IMR-90 (cell line): ENCODE measurements at regions not wholly inside any gene's neighbourhood (a gene's known extent, or its start where the extent isn't known, plus 50 kb on each side); places are given as distances from the start of the nearest gene placed in this dataset.

Experiments
- ATAC-seq: fragments of 200-7000 bp; cut with Tn5 transposase; 2 replicates; pipeline ENCODE4 v1.9.1; 2020; ENCODE audit warnings: low read depth, mild to moderate bottlenecking, moderate library complexity
- BruUV-seq: library from RNA; stranded (reverse); fragments of 400-500 nt; replicated peaks from 2 replicates; lab custom pipeline; 2021; lab: Mats Ljungman, UMichigan
- CTCF ChIA-PET: fragments of 300-600 bp; formaldehyde crosslinking; extraction: SDS; loops from one replicate; lab custom pipeline; 2021; ENCODE audit warnings: antibody characterized with exemption; lab: Yijun Ruan, JAX
- POLR2A ChIA-PET: fragments of 300-600 bp; sonication (Branson Sonifier 250); formaldehyde crosslinking; loops from one replicate; lab custom pipeline; 2022; ENCODE audit warnings: antibody characterized with exemption; ENCODE audit not compliant: unreplicated experiment; lab: Charles Lee
- DNase-seq: peaks from one replicate; pipeline ENCODE4 v3.0.0; 2013
- H2AFZ ChIP-seq: replicated peaks from 2 replicates; pipeline ENCODE3; 2013; ENCODE audit warnings: low read length, mild to moderate bottlenecking; ENCODE audit not compliant: poor library complexity
- H2AK5ac ChIP-seq: 2 replicates; pipeline ENCODE4 v1.6.1; 2013; ENCODE audit warnings: low read depth, low read length, inconsistent platforms
- H2AK9ac ChIP-seq: replicated peaks from 2 replicates; pipeline ENCODE3; 2013; ENCODE audit warnings: mild to moderate bottlenecking, low read depth, low read length, moderate library complexity; ENCODE audit not compliant: poor library complexity
- H2BK120ac ChIP-seq: 2 replicates; pipeline ENCODE4 v1.6.1; 2013; ENCODE audit warnings: low read depth, low read length, inconsistent platforms
- H2BK15ac ChIP-seq: 3 replicates; pipeline ENCODE4 v1.6.1; 2013; ENCODE audit warnings: low read depth, low read length, inconsistent platforms
- H2BK20ac ChIP-seq: 2 replicates; pipeline ENCODE4 v1.6.1; 2013; ENCODE audit warnings: low read depth, mild to moderate bottlenecking, inconsistent platforms, low read length, moderate library complexity
- H2BK5ac ChIP-seq: 2 replicates; pipeline ENCODE4 v1.6.1; 2013; ENCODE audit warnings: mild to moderate bottlenecking, low read depth, low read length, inconsistent platforms; ENCODE audit not compliant: poor library complexity, severe bottlenecking
- H3K14ac ChIP-seq: replicated peaks from 2 replicates; pipeline ENCODE4 v1.6.1; 2013; ENCODE audit warnings: low read depth, low read length, inconsistent platforms
- H3K18ac ChIP-seq: 2 replicates; pipeline ENCODE4 v1.6.1; 2013; ENCODE audit warnings: low read depth, low read length, control low read depth
- H3K23ac ChIP-seq: 2 replicates; pipeline ENCODE4 v1.6.1; 2013; ENCODE audit warnings: low read depth, low read length, inconsistent platforms
- H3K27ac ChIP-seq: 2 replicates; pipeline ENCODE4 v1.5.1; 2013; ENCODE audit warnings: mild to moderate bottlenecking, control low read depth, low read length; ENCODE audit not compliant: insufficient read depth
- H3K27me3 ChIP-seq: 2 replicates; pipeline ENCODE4 v1.6.1; 2013; ENCODE audit warnings: low read length; ENCODE audit not compliant: control insufficient read depth, insufficient read depth
- H3K36me3 ChIP-seq: 2 replicates; pipeline ENCODE4 v1.6.1; 2013; ENCODE audit warnings: low read length, mixed read lengths; ENCODE audit not compliant: control insufficient read depth, insufficient read depth
- H3K4ac ChIP-seq: 2 replicates; pipeline ENCODE4 v1.6.1; 2013; ENCODE audit warnings: low read depth, low read length, inconsistent platforms
- H3K4me1 ChIP-seq: 2 replicates; pipeline ENCODE4 v1.6.1; 2013; ENCODE audit warnings: low read length, mixed read lengths; ENCODE audit not compliant: control insufficient read depth, insufficient read depth
- H3K4me2 ChIP-seq: 2 replicates; pipeline ENCODE4 v1.6.1; 2013; ENCODE audit warnings: low read depth, mild to moderate bottlenecking, control low read depth, low read length, moderate library complexity
- H3K4me3 ChIP-seq: 2 replicates; pipeline ENCODE4 v1.5.1; 2013; ENCODE audit warnings: low read depth, mild to moderate bottlenecking, control low read depth, low read length, moderate library complexity; ENCODE audit not compliant: insufficient read depth
- H3K56ac ChIP-seq: 2 replicates; pipeline ENCODE4 v1.6.1; 2013; ENCODE audit warnings: low read length, inconsistent platforms; ENCODE audit not compliant: insufficient read depth; ENCODE audit errors: extremely low read depth
- H3K79me1 ChIP-seq, 2 experiments: 2 replicates each; pipeline ENCODE4 v1.6.1; 2013; ENCODE audit warnings: low read length in 2 of 2, inconsistent platforms in 1 of 2, low read depth in 1 of 2
- H3K9ac ChIP-seq: 2 replicates; pipeline ENCODE4 v1.6.1; 2013; ENCODE audit warnings: low read depth, low read length, control low read depth
- H3K9me1 ChIP-seq: 2 replicates; pipeline ENCODE4 v1.6.1; 2013; ENCODE audit warnings: low read length, inconsistent platforms; ENCODE audit not compliant: insufficient read depth
- H3K9me3 ChIP-seq: 2 replicates; pipeline ENCODE4 v1.6.1; 2013; ENCODE audit warnings: low read length; ENCODE audit not compliant: control insufficient read depth, insufficient read depth
- H4K20me1 ChIP-seq: 2 replicates; pipeline ENCODE4 v1.6.1; 2013; ENCODE audit warnings: low read length, inconsistent platforms; ENCODE audit not compliant: insufficient read depth
- H4K5ac ChIP-seq: 2 replicates; pipeline ENCODE4 v1.6.1; 2013; ENCODE audit warnings: mild to moderate bottlenecking, low read depth, low read length, control low read depth
- H4K8ac ChIP-seq, 2 experiments: 2 replicates each; pipeline ENCODE4 v1.6.1; 2013; ENCODE audit warnings: low read depth in 2 of 2, low read length in 2 of 2, control low read depth in 1 of 2, inconsistent platforms in 1 of 2
- H4K91ac ChIP-seq: 2 replicates; pipeline ENCODE4 v1.6.1; 2013; ENCODE audit warnings: low read depth, low read length, inconsistent platforms; ENCODE audit not compliant: insufficient read depth
- BHLHE40 ChIP-seq: fragments of 150-350 bp; IDR thresholded peaks from 2 replicates; pipeline ENCODE4 v1.6.1; 2016; ENCODE audit warnings: mild to moderate bottlenecking, low read depth, low read length
- CEBPB ChIP-seq: IDR thresholded peaks from 2 replicates; pipeline ENCODE4 v1.6.1; 2012; ENCODE audit warnings: low read depth, low read length, improper control_type of control experiment
- CHD1 ChIP-seq: IDR thresholded peaks from 2 replicates; pipeline ENCODE4 v1.6.1; 2012; ENCODE audit warnings: low read depth, low read length, improper control_type of control experiment
- CTCF ChIP-seq: conservative IDR thresholded peaks from 2 replicates; pipeline ENCODE4 v1.5.1; 2012; ENCODE audit warnings: mild to moderate bottlenecking, low read depth, low read length, improper control_type of control experiment
- ELK1 ChIP-seq: fragments of 150-350 bp; IDR thresholded peaks from 2 replicates; pipeline ENCODE4 v1.6.1; 2016; ENCODE audit warnings: low read depth, mild to moderate bottlenecking, low read length, moderate library complexity, borderline replicate concordance
- FOS ChIP-seq: fragments of 150-350 bp; IDR thresholded peaks from 2 replicates; pipeline ENCODE4 v1.6.1; 2016; ENCODE audit warnings: low read depth, low read length
- MAFK ChIP-seq: IDR thresholded peaks from 2 replicates; pipeline ENCODE4 v1.6.1; 2012; ENCODE audit warnings: low read depth, low read length, improper control_type of control experiment
- MAZ ChIP-seq: IDR thresholded peaks from 2 replicates; pipeline ENCODE4 v1.6.1; 2012; ENCODE audit warnings: low read depth, mild to moderate bottlenecking, low read length, improper control_type of control experiment, moderate library complexity, borderline replicate concordance
- MXI1 ChIP-seq: IDR thresholded peaks from 2 replicates; pipeline ENCODE4 v1.6.1; 2012; ENCODE audit warnings: low read depth, mild to moderate bottlenecking, low read length, moderate library complexity, borderline replicate concordance
- NFE2L2 ChIP-seq: fragments of 150-350 bp; IDR thresholded peaks from 2 replicates; pipeline ENCODE4 v1.6.1; 2016; ENCODE audit warnings: low read depth, mild to moderate bottlenecking, low read length
- POLR2A ChIP-seq: IDR thresholded peaks from 2 replicates; pipeline ENCODE4 v1.6.1; 2012; ENCODE audit warnings: mild to moderate bottlenecking, low read depth, low read length
- RAD21 ChIP-seq: IDR thresholded peaks from 2 replicates; pipeline ENCODE4 v1.6.1; 2012; ENCODE audit warnings: low read length, improper control_type of control experiment
- RCOR1 ChIP-seq: IDR thresholded peaks from 2 replicates; pipeline ENCODE4 v1.6.1; 2012; ENCODE audit warnings: mild to moderate bottlenecking, low read length, improper control_type of control experiment; ENCODE audit not compliant: insufficient replicate concordance
- RFX5 ChIP-seq: IDR thresholded peaks from 2 replicates; pipeline ENCODE4 v1.8.0; 2012; ENCODE audit warnings: low read depth, mild to moderate bottlenecking, low read length, moderate library complexity
- SMC3 ChIP-seq: fragments of 150-350 bp; IDR thresholded peaks from 2 replicates; pipeline ENCODE4 v1.6.1; 2016; ENCODE audit warnings: low read depth, mild to moderate bottlenecking, antibody characterized with exemption, low read length, moderate library complexity
- USF2 ChIP-seq: fragments of 150-350 bp; IDR thresholded peaks from 2 replicates; pipeline ENCODE4 v1.6.1; 2017; ENCODE audit warnings: mild to moderate bottlenecking, antibody characterized with exemption, low read length, low read depth
- WGBS, 2 experiments: methylation state at CpG; one replicate each; pipeline versions ENCODE4 v1.1.5 to v1.1.7; 2013; ENCODE audit warnings: missing lambda C conversion rate in 2 of 2; ENCODE audit not compliant: insufficient read length in 1 of 2; ENCODE audit errors: extremely low coverage in 2 of 2; 5-methylcytosine and 5-hydroxymethylcytosine counted together
- dilution Hi-C: fragments of 300-500 bp; cut with HindIII; formaldehyde crosslinking; loops from one replicate; pipeline ENCODE4 v1.14.3; 2018; ENCODE audit warnings: low sequenced_read_pairs; ENCODE audit not compliant: unreplicated experiment
- in situ Hi-C: fragments of 300-500 bp; cut with MboI; formaldehyde crosslinking; loops from 3 replicates; pipeline ENCODE4 v1.14.3; 2019; ENCODE audit warnings: low sequenced_read_pairs, inconsistent platforms, mixed read lengths
- intact Hi-C: fragments of 100-400 bp; cut with micrococcal nuclease; formaldehyde crosslinking; loops from 2 replicates; pipeline ENCODE4 v1.10.0; 2022

GRCh38 chr17:73773702-73774101, 129.5 kb upstream of the SDK2 start:
- POLR2A ChIA-PET: no interaction called here
- 40% methylated on average over 1 of the region's 7 CpGs; no CpG with 5 or more reads in 1 of the 2 experiments for WGBS, 2 experiments
- Histone ChIP-seq H3K79me1 (no peaks in the 10 kb centered on the region), H2BK20ac (no peak overlapping the region), H3K4ac (no peak overlapping the region), H3K4me1 (no peaks in the 10 kb centered on the region), H3K4me3 (no peak overlapping the region), H3K9ac (no peak overlapping the region), H3K27me3 (no peaks in the 10 kb centered on the region), H2BK120ac (no peak overlapping the region), H2BK15ac (no peak overlapping the region), H4K5ac (no peak overlapping the region), H3K23ac (no peak overlapping the region), H3K14ac (no peak overlapping the region), H4K91ac (no peak overlapping the region), H2AFZ (no peak overlapping the region), H3K9me1 (no peaks in the 10 kb centered on the region), H4K20me1 (no peaks in the 10 kb centered on the region), H3K4me2 (no peak overlapping the region), H2BK5ac (no peak overlapping the region), H4K8ac (no peak overlapping the region), H3K36me3 (no peaks in the 10 kb centered on the region), H3K27ac (no peak overlapping the region), H3K18ac (no peak overlapping the region), H3K56ac (no peak overlapping the region), H2AK5ac (no peak overlapping the region), H2AK9ac (no peak overlapping the region), H3K9me3 (peaks cover 25% of the 10 kb centered on the region)
- intact Hi-C loops (no loop called here), in situ Hi-C loops (no loop called here), dilution Hi-C loops (no loop called here)
- DNase-seq: no peak
- ATAC-seq: no peak
- no TSS peak for BruUV-seq
- CTCF ChIA-PET: no interaction called here
- TF ChIP-seq MAFK (no peak), BHLHE40 (no peak), NFE2L2 (no peak), FOS (no peak), SMC3 (no peak), MAZ (no peak), POLR2A (no peak), RFX5 (no peak), CTCF (no peak), CHD1 (no peak), RCOR1 (no peak), CEBPB (no peak), ELK1 (no peak), RAD21 (no peak), USF2 (no peak), MXI1 (no peak)
